GM19468 (cell line): ENCODE measurements at regions not wholly inside any gene's neighbourhood (a gene's known extent, or its start where the extent isn't known, plus 50 kb on each side); places are given as distances from the start of the nearest gene placed in this dataset.
"Not testable (repeated sequence)": the region's sequence is repeated elsewhere in the genome, so short reads cannot be mapped to it uniquely, and the experiment has no call there.

Source experiments
- ATAC-seq: cut with Tn5 transposase; IDR thresholded peaks from one replicate; pipeline ENCODE4 v1.9.1; 2021; ENCODE audit warnings: mild to moderate bottlenecking, moderate library complexity, moderate number of reproducible peaks; ENCODE audit not compliant: unreplicated experiment; ENCODE audit errors: extremely low read depth

DNA sequence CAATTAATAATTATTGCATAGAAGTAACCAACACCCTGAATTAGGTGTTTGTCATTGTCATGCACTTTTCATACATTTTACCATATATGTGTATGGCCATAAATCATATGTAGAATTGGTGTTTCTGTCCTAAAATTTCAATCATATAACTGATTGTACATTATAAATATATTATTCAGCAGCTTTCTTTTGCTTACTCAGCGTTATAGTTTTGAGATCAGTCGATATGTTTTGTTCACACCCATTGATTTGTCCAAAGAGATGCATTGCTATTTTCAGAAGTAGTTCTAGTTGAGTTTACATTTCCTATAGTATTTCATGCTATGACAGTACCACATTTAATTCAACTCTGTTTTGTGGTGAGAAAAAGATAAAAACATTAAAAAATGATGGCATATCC, 50.5 kb upstream of the PARP4 start:
- no peak for ATAC-seq

DNA sequence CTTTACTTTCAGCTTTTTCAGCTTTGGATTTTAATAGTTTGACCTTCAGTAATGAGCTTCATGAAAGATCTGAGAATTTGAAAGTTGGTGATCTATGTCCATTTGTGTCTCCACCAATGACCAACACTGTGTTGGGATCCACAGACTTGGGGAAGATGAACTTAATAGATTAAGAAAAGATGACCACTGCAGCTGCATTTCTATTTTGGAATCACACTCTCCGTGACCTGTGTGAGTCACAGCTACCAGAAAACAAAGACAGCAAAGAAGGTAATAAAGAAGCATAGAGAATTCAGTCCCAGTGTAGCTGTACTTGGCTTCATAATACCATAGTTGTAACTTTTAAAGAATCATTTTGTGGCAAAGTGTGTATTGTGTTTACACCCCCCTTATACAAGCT, 51.4 kb upstream of the PARP4 start:
- not testable (repeated sequence) for ATAC-seq

DNA sequence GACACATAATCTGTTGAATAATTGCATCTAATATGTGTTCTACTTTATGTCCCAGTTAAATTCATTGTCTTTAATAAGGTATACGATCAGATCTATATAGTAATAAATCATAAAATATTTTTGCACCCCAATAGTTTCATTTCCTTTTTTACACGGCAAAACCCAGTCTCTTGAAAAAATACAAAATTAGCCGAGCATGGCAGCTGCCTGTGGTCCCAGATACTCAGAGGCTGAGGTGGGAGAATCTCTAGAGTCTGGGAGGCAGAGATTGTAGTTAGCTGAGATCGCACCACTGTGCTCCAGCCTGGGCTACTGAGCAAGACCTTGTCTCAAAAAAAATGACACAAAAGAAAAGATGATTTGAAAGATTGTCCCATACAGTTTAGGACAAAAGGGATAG, 52.3 kb upstream of the PARP4 start:
- ATAC-seq: no peak

DNA sequence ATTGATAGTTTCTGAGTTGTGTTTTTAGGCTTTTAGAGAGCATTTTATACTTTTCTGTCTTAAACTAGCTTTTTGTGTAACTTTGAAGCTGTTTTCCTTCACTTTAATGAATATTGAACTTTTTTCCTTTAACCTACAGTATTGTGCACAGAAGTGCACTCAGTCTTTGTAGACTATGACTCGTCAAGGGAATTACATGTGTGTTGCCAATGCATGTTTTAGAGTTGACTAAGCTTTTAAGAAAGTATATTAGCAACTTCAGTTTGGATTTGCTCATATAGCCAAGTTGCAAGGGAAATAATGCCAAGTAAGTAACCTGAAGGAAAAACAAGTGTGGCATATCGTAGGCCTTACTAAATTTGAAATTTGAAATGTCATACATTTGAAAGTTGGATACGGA, 55.0 kb upstream of the PARP4 start:
- ATAC-seq: not testable (repeated sequence)

DNA sequence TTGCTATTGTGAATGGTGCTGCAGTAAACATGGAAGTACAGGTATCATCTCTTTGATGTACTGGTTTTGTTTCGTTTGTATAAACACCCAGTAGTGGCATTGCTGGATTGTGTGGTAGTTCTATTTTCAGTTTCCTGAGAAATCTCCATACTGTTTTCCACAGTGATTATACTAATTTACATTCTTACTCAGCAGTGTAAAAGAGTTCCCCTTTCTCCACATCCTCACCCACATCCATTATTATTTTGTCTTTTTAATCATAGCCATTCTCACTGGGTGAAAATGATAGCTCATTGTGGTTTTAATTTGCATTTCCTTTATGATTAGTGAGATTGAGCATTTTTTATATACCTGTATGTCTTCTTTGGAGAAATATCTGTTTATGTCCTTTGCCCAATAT, 62.3 kb upstream of the PARP4 start:
- no peak for ATAC-seq

DNA sequence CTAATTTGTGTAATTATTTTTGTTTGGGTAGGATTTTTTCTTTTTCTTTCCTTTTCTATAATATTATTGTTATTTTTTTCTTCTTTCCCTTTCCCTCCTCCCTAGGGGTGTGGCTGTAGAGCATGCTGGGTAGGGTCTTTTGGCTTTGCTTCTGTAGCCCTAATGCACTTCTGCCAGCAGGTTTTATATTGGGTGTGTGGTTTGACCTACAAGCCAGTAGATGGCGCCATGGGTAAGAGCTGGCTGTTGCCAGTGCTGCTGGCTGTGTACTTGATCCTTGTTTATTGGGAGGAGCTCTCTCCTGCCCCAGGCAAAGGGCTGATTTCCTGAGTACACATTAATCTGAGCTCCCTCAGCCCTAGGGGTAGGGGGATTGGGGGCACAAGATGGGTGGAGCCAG, 67.7 kb upstream of the PARP4 start:
- ATAC-seq: not testable (repeated sequence)

DNA sequence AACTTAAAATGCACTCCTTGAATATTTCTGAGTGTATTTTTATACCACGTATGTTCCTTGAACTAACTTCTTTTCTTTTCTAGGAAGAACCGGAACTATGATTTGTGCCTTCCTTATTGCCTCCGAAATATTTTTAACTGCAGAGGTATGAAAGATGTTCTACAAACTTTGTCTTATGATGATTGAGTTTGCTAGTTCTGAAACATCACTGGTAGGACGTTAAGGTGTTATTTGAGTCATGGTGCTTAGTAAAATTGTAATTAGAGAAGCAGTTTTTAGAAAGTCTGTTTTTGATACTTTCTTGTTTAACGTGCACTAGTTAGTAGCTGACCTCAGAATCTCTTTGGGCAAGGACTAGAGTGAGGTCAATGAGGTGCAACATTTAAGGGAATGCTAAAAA, 69.0 kb upstream of the PARP4 start:
- not testable (repeated sequence) for ATAC-seq

DNA sequence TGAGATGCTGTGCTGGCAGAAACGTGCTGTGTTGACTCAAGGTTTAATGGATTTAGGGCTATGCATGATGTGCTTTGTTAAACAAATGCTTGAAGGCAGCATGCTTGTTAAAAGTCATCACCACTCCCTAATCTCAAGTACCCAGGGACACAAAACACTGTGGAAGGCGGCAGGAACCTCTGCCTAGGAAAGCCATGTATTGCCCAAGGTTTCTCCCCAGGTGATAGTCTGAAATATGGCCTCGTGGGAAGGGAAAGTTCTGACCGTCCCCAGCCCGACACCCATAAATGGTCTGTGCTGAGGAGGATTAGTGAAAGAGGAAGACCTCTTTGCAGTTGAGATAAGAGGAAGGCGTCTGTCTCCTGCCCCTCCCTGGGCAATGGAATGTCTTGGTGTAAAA, 79.1 kb upstream of the PARP4 start:
- not testable (repeated sequence) for ATAC-seq

DNA sequence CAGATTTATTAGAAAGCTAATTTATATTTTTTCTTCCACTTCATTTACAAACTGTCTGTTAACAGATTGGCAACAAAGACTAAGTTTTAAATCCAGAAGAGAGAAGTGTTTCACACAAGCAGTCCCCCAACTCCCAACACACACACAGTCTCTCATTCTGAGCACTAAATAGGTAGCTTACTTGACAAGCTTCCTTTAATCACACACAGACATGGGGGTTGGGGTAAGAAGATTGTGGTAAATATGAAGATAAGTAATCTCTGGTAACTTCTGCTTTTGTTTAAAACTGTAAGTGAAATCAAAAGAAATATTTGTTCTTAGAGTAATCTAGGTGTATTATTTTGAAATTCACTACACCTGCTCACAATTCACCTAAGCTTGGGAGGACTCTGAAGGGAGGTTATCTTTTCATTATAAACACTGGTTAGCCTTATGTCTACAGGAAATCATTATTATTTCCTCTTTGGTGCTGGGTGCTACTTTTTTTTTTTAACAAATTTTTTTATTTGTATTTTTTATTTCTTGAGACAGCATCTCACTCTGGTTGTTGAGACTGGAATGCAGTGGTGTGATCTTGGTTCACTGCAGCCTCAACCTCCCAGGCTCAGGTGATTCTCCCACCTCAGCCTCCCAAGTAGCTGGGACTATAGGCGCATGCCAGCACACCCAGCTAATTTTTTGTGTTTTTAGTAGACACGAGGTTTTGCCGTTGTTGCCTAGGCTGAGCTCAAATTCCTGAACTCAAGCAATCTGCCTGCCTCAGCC, 82.1 kb upstream of the ATP12A start:
- not testable (repeated sequence) for ATAC-seq

DNA sequence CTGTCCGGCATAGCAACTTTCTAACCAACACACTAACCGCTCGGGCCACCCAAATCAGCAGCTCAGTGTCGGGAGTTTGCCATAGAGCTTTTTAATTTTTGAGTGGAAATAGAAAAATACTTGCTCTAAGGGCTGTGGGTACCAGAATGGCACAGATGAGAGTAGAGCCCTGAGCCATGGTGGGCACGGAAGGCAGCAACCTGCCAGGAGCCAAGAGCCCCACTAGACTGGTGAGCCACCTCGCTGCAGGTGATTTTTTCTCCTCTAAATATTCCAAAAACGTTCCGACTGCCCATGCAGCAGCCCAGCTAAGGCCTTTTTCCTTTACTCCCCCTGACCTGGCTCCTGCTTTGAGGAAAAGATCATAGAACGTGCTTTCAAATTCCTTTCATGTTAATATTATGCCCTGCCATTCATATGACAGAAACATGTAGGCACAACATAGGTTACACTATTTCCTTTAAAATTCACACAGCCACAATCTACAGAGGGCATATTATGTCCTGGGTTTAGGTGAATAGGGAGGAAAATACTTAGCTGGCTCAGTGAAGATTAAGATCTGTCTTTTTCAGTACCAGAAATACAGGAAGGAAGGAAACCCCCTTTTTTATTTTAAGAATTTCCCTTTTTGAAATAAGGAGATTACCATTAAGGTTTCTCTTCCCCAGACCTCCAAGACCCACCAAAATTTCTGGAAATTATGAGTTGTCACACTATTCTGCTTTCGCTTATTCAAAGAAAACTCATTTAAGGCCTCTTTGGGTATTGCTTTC, 81.0 kb upstream of the ATP12A start:
- ATAC-seq: not testable (repeated sequence)

DNA sequence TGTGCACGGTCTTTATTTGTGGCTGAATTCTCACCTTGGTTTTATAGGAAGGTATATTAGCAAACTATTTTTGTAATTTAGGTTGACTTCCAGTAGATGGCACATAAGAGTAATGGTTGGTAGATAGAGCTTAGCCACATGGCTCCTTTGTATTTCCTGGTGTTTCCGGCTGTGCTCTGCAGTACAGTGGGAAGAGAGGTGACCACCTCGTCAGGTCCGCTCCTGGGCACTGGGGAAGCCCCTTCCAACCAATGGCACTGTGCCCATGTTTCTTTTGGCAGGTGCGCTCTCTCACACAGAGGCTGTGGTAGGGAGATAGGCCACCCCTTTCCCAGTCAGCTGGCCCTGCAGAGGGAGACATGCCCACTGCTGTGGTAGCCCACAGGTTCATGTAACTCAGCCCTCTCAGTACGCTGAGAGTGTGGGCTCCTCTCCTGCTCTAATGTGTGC, 74.3 kb upstream of the ATP12A start:
- no peak for ATAC-seq

DNA sequence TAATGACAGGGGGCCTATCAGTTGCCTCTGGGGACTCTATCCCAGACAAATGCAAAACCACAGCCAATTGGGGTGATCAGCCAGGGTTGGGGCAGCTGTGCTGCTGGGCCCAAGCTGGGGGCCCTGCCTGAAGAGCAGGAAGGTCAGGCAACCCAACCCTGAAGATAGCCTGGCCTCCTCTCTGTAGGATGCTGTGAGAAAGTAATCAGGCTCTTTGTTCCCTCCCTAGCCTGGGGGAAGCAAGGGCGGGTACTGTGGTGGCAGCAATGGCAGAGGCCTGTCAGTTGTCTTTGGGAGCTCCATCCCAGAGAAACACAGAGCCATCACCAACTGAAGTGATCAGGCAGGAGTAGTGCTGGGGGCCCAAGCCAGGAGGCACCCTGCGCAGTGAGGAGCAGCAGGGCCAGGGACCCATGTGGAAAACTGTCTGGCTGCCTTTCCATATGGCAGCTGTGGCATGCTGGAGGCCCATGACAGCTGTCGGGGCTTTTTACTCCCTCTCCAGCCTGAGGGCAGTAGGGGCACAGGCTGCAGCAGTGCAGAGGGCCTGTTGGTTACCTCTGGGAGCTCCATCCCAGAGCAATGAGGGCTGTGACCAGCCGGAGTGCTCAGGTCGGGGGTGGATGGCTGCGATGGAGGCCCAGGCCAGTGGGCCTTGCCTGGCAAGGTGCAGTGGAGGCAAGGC, 73.6 kb upstream of the ATP12A start:
- no peak for ATAC-seq

DNA sequence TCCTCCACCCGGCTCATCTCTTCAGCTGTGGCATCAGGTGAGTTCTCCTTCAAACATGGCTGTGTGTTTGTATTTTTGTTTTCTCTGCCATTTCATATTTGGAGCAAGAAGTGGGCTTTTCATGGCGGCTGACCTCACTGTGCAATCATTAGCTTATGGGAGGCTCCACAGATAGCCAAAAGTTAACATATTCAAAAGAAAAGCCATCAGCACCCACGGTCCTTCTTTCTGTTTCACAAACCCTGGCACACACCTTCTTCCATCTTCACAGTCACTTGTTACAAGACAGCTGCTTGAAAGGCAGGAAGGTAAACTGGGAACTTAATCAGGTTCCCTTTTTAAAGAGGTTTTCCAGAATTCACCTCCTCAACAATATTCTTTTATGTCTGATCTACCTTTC, 69.3 kb upstream of the ATP12A start:
- ATAC-seq: no peak

DNA sequence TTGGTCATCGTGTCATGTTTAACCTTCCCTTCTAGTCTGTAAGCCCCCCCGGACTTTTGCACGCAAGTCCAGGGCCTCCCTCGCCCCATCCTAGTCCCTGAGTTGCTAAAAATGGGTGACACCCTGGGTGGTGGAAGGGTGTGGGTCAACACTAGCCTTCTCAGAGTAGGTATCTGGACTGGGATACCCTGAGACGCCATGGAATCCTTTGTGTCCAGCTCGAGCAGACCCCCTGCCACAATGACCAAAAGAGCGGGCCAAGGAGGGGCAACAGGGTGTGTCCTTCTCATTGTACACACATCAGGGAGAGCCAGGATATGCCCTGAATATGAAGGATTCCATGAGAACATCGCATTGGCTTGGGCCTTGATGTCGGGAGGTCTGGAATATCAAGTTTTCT, 67.5 kb upstream of the ATP12A start:
- no peak for ATAC-seq

DNA sequence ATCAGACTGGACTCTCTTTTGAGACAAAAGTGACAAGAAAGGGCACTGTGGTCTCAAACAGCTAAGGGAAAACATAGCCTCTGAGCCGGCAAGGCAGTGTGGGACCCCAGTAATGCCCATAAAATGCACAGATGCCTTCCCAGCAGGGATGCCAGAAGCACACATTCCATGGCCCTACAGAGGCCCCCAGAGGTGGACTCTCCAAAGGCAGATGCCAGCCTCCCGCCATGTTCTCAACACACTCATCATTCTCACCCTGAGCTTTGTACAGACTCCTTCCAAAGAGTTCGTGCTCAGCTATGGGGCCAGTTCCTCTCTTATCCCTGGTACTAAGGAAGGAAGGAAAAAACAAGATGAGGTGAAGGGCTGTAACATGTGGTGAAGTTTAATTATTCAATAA, 67.1 kb upstream of the ATP12A start:
- ATAC-seq: no peak

DNA sequence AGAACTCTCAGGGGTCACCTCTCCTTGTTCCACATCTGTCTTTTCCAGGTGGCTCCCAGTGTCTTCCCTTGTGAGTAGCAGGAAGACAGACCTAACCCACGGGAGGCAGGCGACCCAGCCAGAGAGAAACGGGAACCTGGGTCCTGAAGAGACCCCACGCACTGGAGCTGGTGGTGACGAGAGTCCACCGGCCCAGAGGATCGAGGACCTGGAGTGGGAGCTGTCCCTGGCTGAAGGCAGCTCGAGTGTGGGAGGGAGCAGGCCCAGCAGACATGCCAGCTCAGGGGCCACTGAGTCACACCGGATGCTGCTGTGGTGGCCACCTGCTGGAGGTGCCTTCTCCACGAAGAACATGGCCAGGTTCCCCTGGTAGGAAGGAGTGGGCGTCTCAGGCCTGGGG, 66.5 kb upstream of the ATP12A start:
- no peak for ATAC-seq

DNA sequence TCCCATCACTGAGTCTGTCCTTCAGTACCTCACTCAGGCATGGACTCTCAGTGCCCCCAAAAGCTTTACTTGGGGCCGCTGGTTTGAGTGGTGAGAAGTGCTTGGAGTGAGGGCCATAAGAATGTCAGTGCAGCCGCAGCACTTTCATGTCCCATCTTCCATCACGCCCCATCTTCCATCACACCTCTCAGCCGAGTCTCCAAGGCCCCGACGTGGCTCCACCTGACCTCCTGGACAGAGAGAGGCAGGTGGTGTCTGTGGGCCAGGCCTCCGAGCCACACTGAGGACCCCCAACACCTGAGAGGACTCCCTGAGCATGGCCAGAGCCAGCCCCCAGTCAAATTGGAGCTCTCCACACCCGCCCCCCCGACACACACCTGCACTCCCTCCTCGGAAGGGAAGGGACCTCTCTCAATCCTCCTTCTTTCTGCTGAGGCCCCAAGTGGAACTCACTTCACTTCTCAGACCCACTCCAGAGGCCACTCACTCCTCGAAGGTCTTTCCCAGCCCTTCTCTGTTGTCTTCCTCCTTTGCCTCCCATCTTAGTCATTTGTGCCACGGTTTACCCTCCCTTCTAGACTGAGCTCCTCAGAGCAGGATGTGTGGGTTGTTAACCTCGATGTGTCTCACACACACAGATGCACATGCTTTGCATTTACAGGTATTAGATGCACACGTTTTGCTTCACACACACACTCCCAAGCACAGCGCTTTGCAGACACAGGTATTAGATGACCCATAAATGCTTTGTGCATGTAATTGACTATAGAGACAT, 65.7 kb upstream of the ATP12A start:
- no peak for ATAC-seq

DNA sequence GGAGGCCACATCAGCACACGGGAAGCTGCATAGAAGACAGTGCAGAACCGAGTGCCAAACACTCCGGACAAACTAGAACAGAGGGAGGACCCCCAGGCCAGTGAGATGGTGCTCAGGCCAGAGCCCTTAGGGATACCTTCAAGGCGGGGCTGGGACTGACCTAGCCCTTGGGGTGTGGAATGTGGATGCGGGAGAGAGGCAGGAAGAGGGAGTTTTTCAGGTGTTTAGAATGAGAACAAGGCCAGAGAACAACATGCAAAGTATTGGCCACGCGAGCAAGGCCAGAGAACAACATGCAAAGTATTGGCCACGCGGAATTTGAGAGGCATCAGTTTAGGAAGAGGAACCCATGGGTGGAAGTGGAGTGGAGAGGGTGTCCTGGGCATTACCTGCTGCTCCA, 65.1 kb upstream of the ATP12A start:
- no peak for ATAC-seq

DNA sequence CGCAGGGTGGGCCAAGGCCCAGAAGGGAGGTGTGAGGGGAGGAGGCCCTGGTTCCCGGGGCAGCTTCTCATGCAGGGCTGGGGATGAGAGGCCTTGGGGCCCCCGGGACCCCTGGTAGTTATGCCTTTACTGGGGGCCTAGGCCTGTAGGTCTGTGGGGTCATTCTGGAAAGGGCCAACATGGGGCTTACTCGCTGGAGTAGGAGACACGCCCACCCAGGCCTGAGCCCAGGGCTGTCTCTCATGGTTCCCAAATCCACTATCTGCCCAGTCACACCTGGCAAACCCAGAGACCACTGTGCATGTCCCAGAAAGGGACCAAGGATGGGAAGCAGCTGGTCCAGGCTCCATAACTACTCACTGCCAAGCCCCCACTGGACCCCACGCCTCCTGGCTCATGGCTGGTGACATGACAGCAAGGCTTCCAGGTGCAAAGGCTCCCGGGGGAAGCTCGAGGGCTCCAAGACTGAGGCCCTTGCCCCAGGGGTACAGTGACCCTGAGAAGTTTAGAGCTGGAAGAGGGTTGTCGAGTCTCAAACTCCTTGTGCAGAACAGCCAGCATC, 64.2 kb upstream of the ATP12A start:
- ATAC-seq: no peak

DNA sequence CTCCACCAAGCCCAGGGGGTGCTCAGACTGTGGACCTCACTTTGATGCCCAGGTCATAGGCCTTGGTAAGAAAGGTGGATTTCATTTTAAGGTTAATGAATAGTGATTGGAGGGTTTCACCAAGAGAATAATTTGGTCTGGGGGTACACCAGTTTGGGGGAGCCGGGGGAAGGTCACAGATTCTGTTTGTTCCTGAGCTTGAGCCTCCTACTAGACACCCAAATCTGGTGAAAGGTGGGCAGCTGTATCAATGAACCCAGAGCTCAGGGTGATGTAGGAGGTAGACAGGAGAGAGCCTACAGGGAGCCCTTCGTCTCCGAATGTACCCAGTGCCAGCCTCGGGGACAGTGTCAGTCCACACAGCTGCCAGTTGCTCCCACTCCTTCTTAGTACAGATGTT, 63.7 kb upstream of the ATP12A start:
- ATAC-seq: no peak
